Frontal cortex (tissue), 3 donors: ENCODE measurements at regions not wholly inside any gene's neighbourhood (a gene's known extent, or its start where the extent isn't known, plus 50 kb on each side); places are given as distances from the start of the nearest gene placed in this dataset.
"Not testable (repeated sequence)": the region's sequence is repeated elsewhere in the genome, so short reads cannot be mapped to it uniquely, and the experiment has no call there.

Source experiments
- DNase-seq, 2 donors: peaks; one replicate each; pipeline ENCODE4 v3.0.0; 2012; ENCODE audit warnings: low spot score in 2 of 2
- FAIRE-seq: peaks from 2 replicates; lab custom pipeline; 2012; peaks lifted over from hg19 to GRCh38; lab: Jason Lieb, UNC
- donor health status: control.
- donor health status: control.
- donor health status: control.

DNA sequence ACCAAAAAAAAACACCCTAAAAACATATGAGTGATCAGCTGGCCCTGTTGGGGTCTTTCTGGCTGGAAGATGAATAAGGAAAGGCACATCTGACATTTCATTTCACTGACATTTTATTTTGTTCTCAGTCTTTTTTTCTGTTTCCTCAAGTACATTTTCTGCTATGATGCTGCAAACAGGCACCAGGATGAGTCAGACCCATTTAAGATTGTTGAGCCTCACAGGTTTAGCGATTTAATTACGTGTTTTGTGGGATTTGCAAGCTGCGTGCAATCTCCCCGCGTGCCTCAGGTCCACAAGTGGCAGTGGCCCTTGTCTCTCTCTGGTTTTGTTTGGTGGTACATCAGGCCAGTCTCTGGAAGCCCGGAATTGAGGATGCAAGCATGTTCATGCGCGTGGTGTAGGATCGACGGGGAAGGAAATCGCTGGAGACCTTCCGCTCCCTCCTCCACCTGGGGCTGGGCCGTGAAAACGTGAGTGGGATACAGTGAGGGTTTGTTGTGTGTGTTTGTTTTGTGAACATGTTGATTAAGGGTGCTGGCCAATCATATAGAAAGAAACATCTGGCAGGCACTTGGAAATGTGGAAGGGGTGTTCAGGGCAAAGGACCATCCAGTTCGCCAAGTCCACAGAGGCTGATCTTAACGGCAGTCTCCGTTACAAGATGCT lies 120.2 kb upstream of the ZNF516 start:
- DNase-seq (no peak), FAIRE-seq (no peak)

DNA sequence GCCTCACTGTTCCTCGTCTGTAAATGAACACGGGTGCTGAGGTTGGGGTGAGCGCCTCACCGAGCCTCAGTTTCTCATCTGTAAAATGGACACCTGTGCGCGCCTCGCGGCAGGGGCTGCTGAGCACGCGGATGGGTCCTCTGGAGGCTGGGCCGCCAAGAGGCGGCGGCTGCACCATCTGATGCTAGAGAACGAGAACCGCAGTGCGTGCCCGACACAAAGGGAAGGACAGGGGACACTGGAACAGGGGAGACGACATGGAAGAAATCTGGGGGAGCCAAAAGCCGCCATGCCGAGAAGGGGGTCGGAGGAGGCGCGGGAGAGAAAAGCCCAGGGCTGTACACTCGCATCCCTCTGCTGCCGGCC lies 118.7 kb upstream of the ZNF516 start:
- no peak for DNase-seq
- no peak for FAIRE-seq

DNA sequence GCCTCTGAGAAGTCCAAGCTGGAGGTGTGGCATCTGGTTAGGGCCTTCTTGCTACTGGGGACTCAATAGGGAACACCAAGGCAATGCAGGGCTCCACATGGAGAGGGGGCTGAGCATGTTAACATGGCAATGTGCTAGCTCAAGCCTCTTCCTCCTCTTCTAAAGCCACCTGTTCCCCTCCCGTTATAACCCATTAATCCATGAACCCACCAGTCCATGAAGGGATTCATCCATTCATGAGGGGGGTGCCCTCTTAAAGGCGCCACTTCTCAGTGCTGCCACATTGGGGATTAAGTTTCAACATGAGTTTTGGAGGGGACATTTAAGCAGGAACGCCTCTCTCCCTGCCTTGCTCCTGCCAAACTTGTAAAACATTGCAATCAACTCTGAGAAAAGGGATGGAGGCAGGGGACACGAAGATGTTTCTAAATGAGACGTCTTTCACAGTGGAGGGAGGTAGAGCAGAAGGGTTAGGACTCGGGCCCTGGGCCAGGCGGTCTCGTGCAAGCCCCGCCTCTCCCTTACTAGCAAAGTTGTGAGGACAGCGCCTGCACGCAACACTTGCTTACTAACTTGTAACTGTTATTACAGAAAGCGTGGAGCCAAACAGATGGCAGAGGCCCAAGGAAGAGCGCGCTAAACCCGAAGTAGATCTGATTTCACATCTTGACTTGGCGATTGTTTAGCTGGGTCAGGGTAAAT lies 118.2 kb upstream of the ZNF516 start:
- DNase-seq (no peak), FAIRE-seq (no peak)

DNA sequence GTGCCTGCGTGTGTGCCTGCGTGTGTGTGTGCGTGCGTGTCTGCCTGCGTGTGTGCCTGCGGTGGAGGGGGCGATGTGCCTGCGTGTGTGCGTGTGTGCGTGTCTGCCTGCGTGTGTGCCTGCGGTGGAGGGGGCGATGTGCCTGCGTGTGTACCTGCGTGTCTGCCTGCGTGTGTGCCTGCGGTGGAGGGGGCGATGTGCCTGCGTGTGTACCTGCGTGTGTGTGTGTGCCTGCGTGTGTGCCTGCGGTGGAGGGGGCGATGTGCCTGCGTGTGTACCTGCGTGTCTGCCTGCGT lies 116.7 kb upstream of the ZNF516 start:
- not testable (repeated sequence) for FAIRE-seq, DNase-seq

DNA sequence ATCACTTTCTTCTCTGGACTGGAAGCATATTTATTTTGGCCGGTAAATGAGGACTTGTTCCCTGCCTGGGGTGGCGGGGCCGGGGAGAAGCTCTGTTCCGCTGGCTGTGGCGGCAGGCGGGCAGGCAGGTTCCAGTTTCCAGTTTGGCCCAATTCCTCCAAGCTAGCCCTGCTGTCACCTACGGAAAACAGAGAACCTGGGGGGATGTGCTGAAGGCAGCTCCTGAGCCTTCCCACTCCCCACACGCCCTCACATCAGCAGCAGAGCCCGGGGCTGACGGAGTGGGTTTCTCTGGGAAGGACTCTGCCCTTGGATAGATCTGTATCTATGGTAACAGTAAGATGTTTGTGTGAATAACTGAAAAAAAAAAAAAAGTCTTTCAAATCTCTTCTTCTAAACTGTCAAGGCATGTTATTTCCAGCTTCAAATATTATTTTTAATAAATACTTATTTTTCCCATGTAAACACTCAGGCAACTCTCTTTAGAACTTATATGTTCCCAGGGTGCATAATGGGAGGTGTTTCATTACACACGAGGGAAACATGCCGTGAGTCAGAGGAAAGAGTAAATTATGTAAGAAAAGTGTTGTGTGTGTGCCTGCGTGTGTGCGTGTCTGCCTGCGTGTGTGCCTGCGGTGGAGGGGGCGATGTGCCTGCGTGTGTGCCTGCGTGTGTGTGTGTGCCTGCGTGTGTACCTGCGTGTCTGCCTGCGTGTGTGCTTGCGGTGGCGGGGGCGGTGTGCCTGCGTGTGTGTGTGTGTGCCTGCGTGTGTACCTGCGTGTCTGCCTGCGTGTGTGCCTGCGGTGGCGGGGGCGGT lies 116.1 kb upstream of the ZNF516 start:
- no peak for DNase-seq
- FAIRE-seq: no peak

DNA sequence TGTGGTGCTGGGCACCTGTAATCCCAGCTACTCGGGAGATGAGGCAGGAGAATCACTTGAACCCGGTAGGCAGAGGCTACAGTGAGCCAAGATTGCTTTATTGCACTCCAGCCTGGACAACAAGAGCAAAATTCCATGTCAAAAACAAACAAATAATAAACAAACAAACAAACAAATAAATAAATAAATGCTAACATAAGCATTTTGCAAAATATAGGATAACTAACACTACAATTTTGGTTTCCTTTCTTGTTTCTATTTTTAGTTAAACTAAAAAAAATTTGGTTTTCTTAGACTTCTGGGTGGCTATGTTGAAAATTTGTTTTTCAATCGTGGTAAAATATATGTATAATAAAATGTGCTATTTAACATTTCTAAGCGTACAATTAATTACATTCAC lies 115.0 kb upstream of the ZNF516 start:
- DNase-seq (no peak), FAIRE-seq (no peak)

DNA sequence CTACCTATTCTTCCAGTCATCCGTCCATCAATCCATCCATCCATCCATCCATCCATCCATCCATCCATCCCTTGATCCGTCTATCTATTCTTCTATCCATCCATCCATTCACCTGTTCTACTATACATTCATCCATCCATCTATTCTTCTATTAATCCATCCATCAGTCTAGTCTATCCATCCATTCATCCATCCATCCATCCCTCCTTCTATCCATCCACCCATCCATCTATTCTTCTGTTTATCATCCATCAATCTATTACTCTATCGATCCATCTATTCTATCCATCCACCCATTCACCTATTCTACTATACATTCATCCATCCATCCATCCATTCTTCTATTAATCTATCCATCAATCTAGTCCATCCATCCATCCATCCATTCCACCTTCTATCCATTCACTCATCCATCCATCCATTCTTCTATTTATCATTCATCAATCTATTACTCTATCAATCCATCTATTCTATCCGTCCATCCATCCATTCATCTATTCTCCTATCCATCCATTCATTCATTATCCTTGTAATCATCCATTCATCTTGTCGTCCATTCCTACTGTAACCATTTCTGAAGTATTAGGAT lies 110.4 kb upstream of the ZNF516 start:
- DNase-seq: no peak
- FAIRE-seq: no peak

DNA sequence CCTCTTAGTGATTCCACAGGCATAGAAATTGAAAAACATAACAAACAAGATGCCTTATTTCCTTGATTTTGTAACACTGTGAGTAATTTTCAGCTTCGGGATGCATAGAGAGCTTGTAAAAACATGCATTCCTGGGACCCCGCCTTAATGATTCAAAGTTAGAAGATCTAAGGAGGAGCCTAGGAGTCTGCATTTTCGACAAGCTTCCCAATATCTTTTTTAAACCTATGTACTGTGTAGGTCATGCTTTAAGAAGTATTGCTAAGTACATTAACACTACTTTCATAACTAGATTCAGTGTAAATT lies 109.8 kb upstream of the ZNF516 start:
- FAIRE-seq: no peak
- DNase-seq: no peak

DNA sequence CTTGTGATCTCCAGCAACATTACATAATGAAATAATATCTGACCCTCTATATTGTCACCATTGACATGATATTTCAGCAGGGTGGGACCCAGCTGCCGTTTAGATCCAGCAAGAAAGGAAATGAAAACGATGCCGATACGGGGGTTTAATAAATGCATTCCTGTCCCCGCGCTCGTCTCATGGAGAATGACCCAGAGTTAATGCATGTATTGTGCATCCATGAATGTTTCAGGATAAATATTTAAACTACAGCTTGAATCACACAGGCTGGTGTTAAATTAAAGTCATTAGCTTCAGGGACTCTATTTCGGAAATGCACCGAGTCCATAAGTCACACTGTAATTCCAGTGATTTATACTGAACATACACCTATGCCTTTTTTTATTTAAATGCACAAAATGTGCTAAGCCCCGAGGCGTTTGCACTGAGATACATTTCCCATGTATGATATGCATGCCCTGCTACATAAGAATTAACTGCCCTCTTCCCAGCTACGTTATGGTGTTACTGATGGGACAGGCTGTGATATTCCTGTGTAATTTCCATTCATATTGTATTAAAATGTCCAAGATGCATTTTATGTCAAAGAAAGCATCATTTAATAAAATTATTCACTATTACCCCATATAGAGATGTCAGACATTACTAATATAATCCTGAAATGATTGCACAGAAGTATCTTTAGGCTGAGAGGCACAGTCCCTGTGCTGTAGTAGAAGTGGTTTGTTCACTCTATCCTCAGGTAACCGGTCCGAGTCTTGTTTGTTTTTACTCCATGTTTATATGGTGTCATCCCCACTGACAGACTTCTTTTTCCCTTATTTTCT lies 109.3 kb upstream of the ZNF516 start:
- no peak for DNase-seq
- FAIRE-seq: no peak

DNA sequence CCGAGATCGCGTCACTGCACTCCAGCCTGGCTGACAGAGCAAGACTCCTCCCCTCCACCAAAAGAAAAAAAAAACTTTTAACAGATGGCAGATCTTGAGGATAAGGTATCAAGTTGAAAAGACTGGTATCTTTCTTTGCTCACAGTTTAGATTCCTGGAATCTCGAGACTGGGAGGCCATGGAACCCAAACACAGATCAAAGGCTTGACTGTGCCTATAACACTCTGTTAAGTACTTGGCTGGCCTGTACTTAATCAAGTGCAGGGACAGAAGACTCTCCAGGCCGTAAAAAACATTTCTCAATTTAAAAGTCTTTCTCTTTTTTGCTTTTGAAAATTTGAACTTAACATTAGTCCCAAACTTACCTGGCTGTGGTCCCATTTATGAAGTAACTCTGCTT lies 107.1 kb upstream of the ZNF516 start:
- FAIRE-seq (no peak), DNase-seq (no peak)

DNA sequence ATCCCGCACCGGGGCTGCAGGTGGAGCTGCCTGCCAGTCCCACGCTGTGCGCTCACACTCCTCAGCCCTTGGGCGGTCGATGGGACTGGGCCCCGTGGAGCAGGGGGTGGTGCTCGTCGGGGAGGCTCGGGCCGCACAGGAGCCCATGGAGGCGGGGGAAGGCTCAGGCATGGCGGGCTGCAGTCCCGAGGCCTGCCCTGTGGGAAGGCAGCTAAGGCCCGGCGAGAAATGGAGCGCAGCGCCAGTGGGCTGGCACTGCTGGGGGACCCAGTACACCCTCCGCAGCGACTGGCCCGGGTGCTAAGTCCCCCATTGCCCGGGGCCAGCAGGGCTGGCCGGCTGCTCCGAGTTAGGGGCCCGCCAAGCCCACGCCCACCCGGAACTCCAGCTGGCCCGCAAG lies 105.0 kb upstream of the ZNF516 start:
- not testable (repeated sequence) for FAIRE-seq, DNase-seq

DNA sequence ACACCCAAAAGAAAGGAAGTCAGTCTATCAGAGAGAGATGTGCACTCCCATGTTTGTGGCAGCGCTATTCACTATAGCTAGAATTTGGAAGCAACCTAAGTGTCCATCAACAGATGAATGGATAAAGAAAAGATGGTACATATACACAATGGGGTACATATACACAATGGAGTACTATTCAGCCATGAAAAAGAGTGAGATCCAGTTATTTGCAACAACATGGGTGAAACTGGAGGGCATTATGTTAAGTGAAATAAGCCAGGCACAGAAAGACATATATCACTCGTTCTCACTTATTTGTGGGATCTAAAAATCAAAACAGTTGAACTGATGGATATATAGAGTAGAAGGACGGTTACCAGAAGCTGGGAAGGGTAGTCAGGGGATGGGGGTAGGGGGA lies 99.9 kb upstream of the ZNF516 start:
- no peak for DNase-seq
- no peak for FAIRE-seq

DNA sequence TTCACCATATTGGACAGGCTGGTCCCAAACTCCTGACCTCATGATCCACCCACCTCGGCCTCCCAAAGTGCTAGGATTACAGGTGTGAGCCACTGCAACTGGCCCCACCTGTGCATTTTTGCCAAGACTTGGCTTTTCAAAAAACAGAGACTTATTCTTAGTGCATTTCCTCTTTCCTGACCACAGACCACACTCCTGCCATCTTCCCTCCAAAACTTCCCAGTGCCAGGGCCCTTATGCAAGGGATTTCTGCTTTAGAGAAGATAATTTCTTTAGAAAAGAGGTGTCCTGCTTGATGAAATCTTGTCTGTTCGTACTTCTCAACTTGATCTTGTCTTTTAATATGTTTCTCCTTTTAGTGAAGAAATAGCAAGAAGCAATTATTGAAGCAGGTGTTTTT lies 98.8 kb upstream of the ZNF516 start:
- no peak for FAIRE-seq
- DNase-seq: no peak

DNA sequence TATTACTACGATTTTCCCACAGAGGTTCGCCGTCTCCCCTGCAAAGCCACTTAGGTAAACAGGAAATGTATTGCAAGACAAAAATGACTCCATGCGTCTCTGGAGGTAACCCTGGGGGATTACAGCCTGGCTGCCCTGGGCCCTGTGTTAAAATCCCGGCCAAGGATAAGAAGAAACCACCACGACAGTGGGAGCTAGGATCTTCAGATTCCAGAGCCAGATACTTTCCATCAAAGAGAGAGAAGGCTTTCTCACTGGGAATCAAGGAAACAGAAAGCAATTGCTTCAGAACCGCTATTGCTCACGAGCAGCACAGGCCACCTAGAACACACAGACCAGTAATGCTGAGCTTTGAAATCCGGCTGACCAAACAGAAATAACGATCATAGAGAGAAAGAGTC lies 97.9 kb upstream of the ZNF516 start:
- DNase-seq: no peak
- no peak for FAIRE-seq

DNA sequence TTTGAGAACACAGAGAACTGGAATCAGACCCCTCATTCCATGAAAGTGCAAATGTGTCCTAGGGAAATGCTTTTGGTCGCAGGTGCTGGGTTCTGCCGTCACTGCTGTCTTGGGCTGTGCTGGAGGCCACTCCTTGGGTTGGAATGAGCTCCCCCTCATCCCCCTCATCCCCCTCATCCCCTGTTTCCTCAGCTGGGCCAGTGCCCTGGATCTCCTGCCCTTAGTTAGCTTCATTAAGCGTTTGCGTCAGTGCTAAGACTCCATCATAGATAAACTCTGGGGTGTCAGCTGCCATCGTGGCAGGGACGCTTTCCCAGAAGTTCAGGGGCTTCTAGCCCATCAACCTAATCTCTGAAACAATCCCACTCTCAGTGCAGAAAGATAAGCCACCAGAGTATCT lies 97.1 kb upstream of the ZNF516 start:
- DNase-seq: no peak
- FAIRE-seq: no peak

DNA sequence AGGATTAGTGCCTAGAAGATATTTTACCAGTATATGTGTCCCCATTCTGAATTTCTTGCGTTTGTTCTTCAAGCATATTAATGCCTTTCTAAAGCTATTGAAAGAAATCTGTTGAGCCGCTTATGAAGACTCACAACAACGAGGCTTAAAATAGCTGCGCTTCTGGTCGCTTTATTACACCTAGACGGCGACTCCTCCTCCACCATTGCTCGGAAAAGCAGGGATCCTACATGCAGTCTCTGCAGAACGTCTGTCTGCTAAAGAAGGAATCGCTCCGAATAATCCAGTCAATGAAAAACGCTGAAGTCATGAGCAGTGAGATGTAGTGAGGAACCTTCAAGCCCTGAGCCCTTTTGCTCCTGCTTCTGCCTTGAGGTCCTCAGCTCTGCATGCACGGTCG lies 94.8 kb upstream of the ZNF516 start:
- DNase-seq (no peak), FAIRE-seq (no peak)

DNA sequence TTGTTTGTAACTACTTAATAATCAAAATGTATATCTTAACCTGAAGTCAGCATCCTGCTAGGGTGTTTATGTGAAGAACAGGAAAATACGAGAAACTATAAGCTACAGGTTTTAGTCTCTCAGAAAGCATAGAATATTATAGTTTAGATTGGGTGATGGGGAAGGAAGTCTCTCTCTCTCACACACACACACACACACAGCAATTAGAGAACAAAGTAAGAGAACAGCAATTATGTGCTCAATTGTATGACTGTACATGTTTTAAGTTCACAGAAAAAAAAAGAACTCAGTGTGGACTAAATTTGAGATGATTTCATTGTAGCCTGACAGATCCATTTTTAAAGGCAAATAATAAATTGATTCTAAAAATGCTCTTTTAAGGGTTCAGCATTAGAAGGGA lies 94.3 kb upstream of the ZNF516 start:
- DNase-seq (no peak), FAIRE-seq (no peak)

DNA sequence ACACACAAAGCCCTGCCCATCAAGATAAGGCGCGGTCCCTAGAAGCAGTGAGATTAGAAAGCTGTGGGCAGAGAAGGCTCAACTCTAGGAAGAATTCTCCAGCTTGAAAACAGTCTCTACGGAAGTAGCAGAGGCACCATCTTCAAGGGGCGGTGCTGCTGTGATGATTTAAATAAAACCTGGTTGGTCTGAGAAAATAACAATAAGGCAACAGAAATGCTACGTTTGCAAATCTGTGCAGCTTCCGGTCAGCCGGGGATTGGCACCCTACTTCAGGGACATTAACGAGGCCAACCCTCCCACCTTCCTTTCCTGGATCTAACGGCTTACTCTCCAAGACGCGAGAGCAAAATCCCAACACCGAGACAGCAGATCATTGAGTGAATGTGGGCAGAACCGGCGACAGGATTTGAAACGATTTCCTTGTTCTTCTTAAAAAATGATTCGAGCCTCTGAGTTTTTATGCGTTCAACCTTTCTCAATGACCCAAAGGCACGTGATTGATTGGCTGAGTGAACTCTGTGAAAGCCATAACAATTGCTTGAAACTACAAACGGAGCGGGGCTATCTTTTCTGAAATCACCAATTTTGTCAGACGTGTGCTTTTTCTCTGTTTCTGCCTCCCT lies 93.7 kb upstream of the ZNF516 start:
- FAIRE-seq (no peak), DNase-seq (no peak)

DNA sequence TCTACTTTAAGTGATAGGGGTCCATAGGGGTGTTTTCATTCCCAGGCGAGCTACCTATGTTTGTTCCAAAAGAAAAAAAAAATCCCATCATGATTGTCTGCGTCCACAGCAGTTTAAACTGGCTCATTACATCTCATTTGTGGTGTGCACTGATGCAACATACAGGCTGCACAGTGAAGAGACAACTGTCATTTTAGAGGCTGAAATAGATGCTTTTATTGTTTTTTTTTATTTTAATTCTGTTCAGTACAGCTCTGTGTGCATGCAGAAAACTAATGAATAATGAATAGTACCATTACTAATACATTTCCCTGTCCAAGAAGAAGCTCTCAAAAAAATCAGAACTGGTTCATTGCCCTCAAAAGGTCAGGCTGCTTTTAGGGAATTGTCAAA lies 92.8 kb upstream of the ZNF516 start:
- FAIRE-seq (no peak), DNase-seq (no peak)
